Chondrocyte (in vitro differentiated cells): ENCODE measurements at regions not wholly inside any gene's neighbourhood (a gene's known extent, or its start where the extent isn't known, plus 50 kb on each side); places are given as distances from the start of the nearest gene placed in this dataset.

Experiments
- DNase-seq: peaks from one replicate; pipeline ENCODE4 v3.0.0; 2021; ENCODE audit warnings: mixed read lengths, low spot score
- H3K27ac Mint-ChIP-seq: one replicate; pipeline ENCODE4 v1.8.0; 2021; ENCODE audit warnings: mild to moderate bottlenecking, moderate library complexity, mixed read lengths; ENCODE audit not compliant: unreplicated experiment
- H3K27me3 Mint-ChIP-seq: 2 replicates; pipeline ENCODE4 v1.8.0; 2021; ENCODE audit warnings: low read depth, mixed read lengths
- H3K36me3 Mint-ChIP-seq: 2 replicates; pipeline ENCODE4 v1.8.0; 2021; ENCODE audit warnings: low read depth, mixed read lengths
- H3K4me1 Mint-ChIP-seq: 2 replicates; pipeline ENCODE4 v1.8.0; 2021; ENCODE audit warnings: low read depth, mild to moderate bottlenecking, mixed read lengths
- H3K4me3 Mint-ChIP-seq: one replicate; pipeline ENCODE4 v1.8.0; 2021; ENCODE audit warnings: mild to moderate bottlenecking, moderate library complexity, mixed read lengths; ENCODE audit not compliant: unreplicated experiment
- H3K9me3 Mint-ChIP-seq: 2 replicates; pipeline ENCODE4 v1.8.0; 2021; ENCODE audit warnings: low read depth, mixed read lengths
- TF ChIP-seq, protein P1 (sequence below): fragments of 200-600 bp; sonication (generic); IDR thresholded peaks from 2 replicates; pipeline ENCODE4 v1.5.0; 2021; ENCODE audit warnings: antibody characterized with exemption, mild to moderate bottlenecking, moderate library complexity

- no peaks in the 10 kb centered on the region for H3K27me3 Mint-ChIP-seq
- H3K36me3 Mint-ChIP-seq: no peaks in the 10 kb centered on the region
- DNase-seq: no peak
- no peaks in the 10 kb centered on the region for H3K4me1 Mint-ChIP-seq
- TF ChIP-seq, protein P1, sequence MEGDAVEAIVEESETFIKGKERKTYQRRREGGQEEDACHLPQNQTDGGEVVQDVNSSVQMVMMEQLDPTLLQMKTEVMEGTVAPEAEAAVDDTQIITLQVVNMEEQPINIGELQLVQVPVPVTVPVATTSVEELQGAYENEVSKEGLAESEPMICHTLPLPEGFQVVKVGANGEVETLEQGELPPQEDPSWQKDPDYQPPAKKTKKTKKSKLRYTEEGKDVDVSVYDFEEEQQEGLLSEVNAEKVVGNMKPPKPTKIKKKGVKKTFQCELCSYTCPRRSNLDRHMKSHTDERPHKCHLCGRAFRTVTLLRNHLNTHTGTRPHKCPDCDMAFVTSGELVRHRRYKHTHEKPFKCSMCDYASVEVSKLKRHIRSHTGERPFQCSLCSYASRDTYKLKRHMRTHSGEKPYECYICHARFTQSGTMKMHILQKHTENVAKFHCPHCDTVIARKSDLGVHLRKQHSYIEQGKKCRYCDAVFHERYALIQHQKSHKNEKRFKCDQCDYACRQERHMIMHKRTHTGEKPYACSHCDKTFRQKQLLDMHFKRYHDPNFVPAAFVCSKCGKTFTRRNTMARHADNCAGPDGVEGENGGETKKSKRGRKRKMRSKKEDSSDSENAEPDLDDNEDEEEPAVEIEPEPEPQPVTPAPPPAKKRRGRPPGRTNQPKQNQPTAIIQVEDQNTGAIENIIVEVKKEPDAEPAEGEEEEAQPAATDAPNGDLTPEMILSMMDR: no peak
- no peak overlapping the region for H3K27ac Mint-ChIP-seq
- no peaks in the 10 kb centered on the region for H3K9me3 Mint-ChIP-seq
- H3K4me3 Mint-ChIP-seq: no peak overlapping the region
These were observed 102.9 kb upstream of the PRL start for GRCh38 chr6:22399693-22400092.

DNA sequence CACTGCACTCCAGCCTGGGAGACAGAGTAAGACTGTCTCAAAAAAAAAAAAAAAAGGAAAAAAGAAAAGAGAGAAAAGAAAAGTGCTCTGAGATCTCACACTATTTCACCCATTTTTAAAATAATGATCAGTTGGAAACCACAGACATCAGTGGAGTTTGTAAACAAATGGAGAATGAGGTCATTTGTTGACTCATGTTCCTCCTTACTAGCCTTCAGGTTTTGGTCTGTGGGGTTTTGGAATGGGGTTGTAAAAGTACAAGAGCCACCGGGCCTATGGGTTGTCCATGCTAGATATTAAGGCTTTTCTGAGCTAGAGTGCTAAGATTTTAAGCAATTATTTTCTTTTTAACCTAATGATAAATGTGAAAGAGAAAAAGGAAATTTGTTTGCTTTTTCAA is 104.4 kb upstream of the PRL start:
- no peak for DNase-seq
- TF ChIP-seq, protein P1: no peak
- Mint-ChIP-seq H3K4me1 (no peaks in the 10 kb centered on the region), H3K4me3 (no peak overlapping the region), H3K27ac (no peak overlapping the region), H3K36me3 (no peaks in the 10 kb centered on the region), H3K27me3 (no peaks in the 10 kb centered on the region), H3K9me3 (no peaks in the 10 kb centered on the region)

- Mint-ChIP-seq H3K27me3 (no peaks in the 10 kb centered on the region), H3K4me1 (no peaks in the 10 kb centered on the region), H3K9me3 (no peaks in the 10 kb centered on the region), H3K27ac (no peak overlapping the region), H3K4me3 (no peak overlapping the region), H3K36me3 (no peaks in the 10 kb centered on the region)
- TF ChIP-seq, protein P1: no peak
- no peak for DNase-seq
These were observed 105.1 kb upstream of the PRL start for GRCh38 chr6:22401932-22402331.

DNA sequence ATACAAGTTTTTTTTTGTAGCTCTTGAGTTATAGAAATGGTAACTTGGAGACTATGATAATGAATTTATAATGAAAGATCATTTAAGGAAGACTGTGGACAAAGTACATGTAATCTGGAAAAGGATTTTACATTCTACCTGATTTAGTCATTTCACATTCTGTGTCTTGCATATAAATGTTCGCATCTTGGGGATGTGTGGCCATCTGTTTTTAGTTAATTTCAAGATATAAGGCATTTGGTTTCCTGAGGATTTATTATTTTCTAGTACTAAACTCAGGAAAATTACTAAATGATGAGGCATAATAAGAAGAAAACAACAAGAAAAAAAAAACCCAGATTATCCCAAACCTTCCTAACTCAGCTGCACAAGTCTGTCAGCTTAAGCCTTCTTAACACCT is 112.7 kb upstream of the PRL start:
- Mint-ChIP-seq H3K4me3 (no peak overlapping the region), H3K27me3 (no peaks in the 10 kb centered on the region)
- no peak for DNase-seq

DNA sequence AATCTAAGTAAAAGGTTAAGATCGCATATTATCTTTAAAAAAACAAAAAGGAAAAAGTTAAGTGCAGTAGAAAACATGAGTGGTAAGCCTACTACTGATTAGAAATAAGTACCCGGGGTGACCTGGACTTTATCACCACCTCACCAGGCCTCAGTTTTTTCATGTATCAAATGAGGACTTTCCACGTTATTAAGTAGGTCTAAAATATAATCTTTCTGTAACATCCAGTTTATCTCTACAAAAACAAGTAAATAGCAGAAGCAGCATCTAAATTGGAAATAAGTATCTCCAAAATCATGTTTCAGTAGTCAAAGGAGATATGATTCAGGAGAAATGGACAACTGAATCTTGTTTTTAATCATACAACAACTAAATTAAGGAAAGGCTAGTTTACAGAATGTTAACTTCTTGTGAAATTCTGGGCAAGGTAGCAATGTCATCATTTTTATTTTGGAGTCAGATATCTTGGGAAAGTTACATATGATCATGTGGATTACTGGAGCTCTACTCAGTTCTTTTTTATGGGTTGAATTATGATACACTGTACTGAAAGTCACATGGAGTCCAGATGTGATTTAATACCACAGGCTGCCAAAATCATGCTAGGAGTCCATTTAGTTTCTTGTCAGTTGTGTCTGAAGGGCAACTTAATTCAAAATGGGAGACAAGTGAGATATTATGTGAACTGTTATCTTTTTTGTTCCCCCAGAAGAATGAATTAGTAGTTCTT is 114.7 kb upstream of the PRL start:
- Mint-ChIP-seq H3K27ac (no peak overlapping the region), H3K36me3 (no peaks in the 10 kb centered on the region), H3K4me3 (no peak overlapping the region), H3K27me3 (no peaks in the 10 kb centered on the region), H3K4me1 (peaks cover 10% of the 10 kb centered on the region), H3K9me3 (no peaks in the 10 kb centered on the region)
- TF ChIP-seq, protein P1: no peak
- no peak for DNase-seq

More for the DNA sequence above, 112.7 kb upstream of the PRL start:
- H3K36me3 Mint-ChIP-seq: no peaks in the 10 kb centered on the region
- TF ChIP-seq, protein P1: no peak
- H3K9me3 Mint-ChIP-seq: no peaks in the 10 kb centered on the region
- H3K4me1 Mint-ChIP-seq: peaks cover 10% of the 10 kb centered on the region
- no peak overlapping the region for H3K27ac Mint-ChIP-seq
